K562 (cell line): ENCODE measurements at regions not wholly inside any gene's neighbourhood (a gene's known extent, or its start where the extent isn't known, plus 50 kb on each side); places are given as distances from the start of the nearest gene placed in this dataset.

Experiments
- ATAC-seq: fragments of 200-7000 bp; cut with Tn5 transposase; 3 replicates; pipeline ENCODE4 v1.9.1; 2020; ENCODE audit warnings: moderate library complexity
- BruUV-seq: library from RNA; stranded (reverse); fragments of 400-500 nt; replicated peaks from 2 replicates; lab custom pipeline; 2021; lab: Mats Ljungman, UMichigan
- CTCF ChIA-PET: fragments of 300-600 bp; formaldehyde crosslinking; extraction: SDS; loops from one replicate; lab custom pipeline; 2021; ENCODE audit warnings: low intra/inter-chr PET ratio; lab: Yijun Ruan, JAX
- POLR2A ChIA-PET: fragments of 300-600, 350-650 bp; sonication (Branson Sonifier 250); formaldehyde crosslinking; extraction: SDS; loops from one replicate; lab custom pipeline; 2021; ENCODE audit warnings: antibody characterized with exemption, inconsistent platforms; lab: Yijun Ruan, JAX
- DNase-seq, 4 experiments: peaks; one replicate each; pipeline versions ENCODE4 v3.0.0 to v3.0.0-alpha.2; 2011 to 2018; ENCODE audit warnings: low spot score in 3 of 4, mixed read lengths in 3 of 4; ENCODE audit errors: extremely low read depth in 1 of 4
- FAIRE-seq: peaks from 2 replicates; lab custom pipeline; 2011; peaks lifted over from hg19 to GRCh38; lab: Jason Lieb, UNC
- H2AFZ ChIP-seq: 2 replicates; pipeline ENCODE4 v1.6.0; 2011; ENCODE audit warnings: low read depth, low read length, control low read depth, inconsistent platforms
- H3K27ac ChIP-seq: fragments of 200-600 bp; 3 replicates; pipeline ENCODE4 v1.8.0; 2011; ENCODE audit warnings: low read depth, mild to moderate bottlenecking, control low read depth, inconsistent platforms, low read length, moderate library complexity, mixed read lengths; ENCODE audit errors: extremely low read depth
- H3K27me3 ChIP-seq, 2 experiments: fragments of 300-600 bp in 1 of 2; 2 replicates in 1 of 2; 3 replicates in 1 of 2; pipeline versions ENCODE4 v1.6.0 to v1.8.0; 2011; ENCODE audit warnings: inconsistent platforms in 2 of 2, low read length in 2 of 2, mild to moderate bottlenecking in 1 of 2, mixed read lengths in 1 of 2, moderate library complexity in 1 of 2; ENCODE audit not compliant: control insufficient read depth in 2 of 2, insufficient read depth in 2 of 2
- H3K36me3 ChIP-seq: fragments of 300-600 bp; 3 replicates; pipeline ENCODE4 v1.8.0; 2011; ENCODE audit warnings: mild to moderate bottlenecking, low read length, inconsistent platforms; ENCODE audit not compliant: control insufficient read depth, insufficient read depth
- H3K4me1 ChIP-seq, 2 experiments: fragments of 200-600 bp in 1 of 2; replicated peaks in 1 of 2; 2 replicates in 1 of 2; 3 replicates in 1 of 2; pipeline versions ENCODE4 v1.5.1 to v1.8.0; 2011; ENCODE audit warnings: inconsistent platforms in 2 of 2, low read length in 2 of 2, mild to moderate bottlenecking in 1 of 2, mixed read lengths in 1 of 2, moderate library complexity in 1 of 2; ENCODE audit not compliant: control insufficient read depth in 2 of 2, insufficient read depth in 2 of 2
- H3K4me2 ChIP-seq: 2 replicates; pipeline ENCODE4 v1.6.1; 2011; ENCODE audit warnings: low read length, control low read depth, inconsistent platforms, mixed read lengths; ENCODE audit not compliant: insufficient read depth
- H3K4me3 ChIP-seq: fragments of 200-600 bp; sonication (generic), shearing (Covaris generic); 2 replicates; pipeline ENCODE4 v1.5.1; 2016; ENCODE audit warnings: control low read depth, inconsistent platforms
- H3K79me2 ChIP-seq: fragments of 200-600 bp; 3 replicates; pipeline ENCODE4 v1.8.0; 2011; ENCODE audit warnings: low read length, inconsistent platforms; ENCODE audit not compliant: control insufficient read depth, insufficient read depth
- H3K9ac ChIP-seq, 2 experiments: 2 replicates each; pipeline versions ENCODE4 v1.6.0 to v1.6.1; 2011; ENCODE audit warnings: low read depth in 2 of 2, low read length in 2 of 2, control low read depth in 1 of 2, inconsistent platforms in 1 of 2, mild to moderate bottlenecking in 1 of 2, mixed read lengths in 1 of 2; ENCODE audit not compliant: insufficient read depth in 1 of 2
- H3K9me1 ChIP-seq: one replicate; pipeline ENCODE4 v1.6.0; 2011; ENCODE audit warnings: inconsistent platforms, mild to moderate bottlenecking, low read length, moderate library complexity; ENCODE audit not compliant: control insufficient read depth, insufficient read depth
- H3K9me3 ChIP-seq: replicated peaks from 2 replicates; pipeline ENCODE4 v1.5.1; 2011; ENCODE audit warnings: low read depth, low read length, inconsistent platforms; ENCODE audit not compliant: control insufficient read depth, insufficient read depth
- H4K20me1 ChIP-seq: replicated peaks from 2 replicates; pipeline ENCODE4 v1.6.1; 2011; ENCODE audit warnings: low read length, inconsistent platforms, mixed read lengths; ENCODE audit not compliant: control insufficient read depth, insufficient read depth
- CBX1 ChIP-seq: sonication (generic); IDR thresholded peaks from 2 replicates; pipeline ENCODE4 v1.6.1; 2016; ENCODE audit warnings: antibody characterized with exemption, low read depth, mild to moderate bottlenecking
- ELF2 ChIP-seq: fragments of 250-450 bp; sonication (Bioruptor Pico); IDR thresholded peaks from 2 replicates; pipeline ENCODE4 v1.5.0; 2021; ENCODE audit warnings: mild to moderate bottlenecking
- JUND ChIP-seq, 2 experiments: IDR thresholded peaks; 2 replicates in 1 of 2; 3 replicates in 1 of 2; pipeline ENCODE4 v1.6.1; 2011; ENCODE audit warnings: borderline replicate concordance in 2 of 2, low read depth in 2 of 2, low read length in 2 of 2, improper control_type of control experiment in 1 of 2, missing biosample characterization in 1 of 2, missing genetic modification characterization in 1 of 2, missing genetic modification reagents in 1 of 2
- KLF13 ChIP-seq: fragments of 450-650 bp; IDR thresholded peaks from 2 replicates; pipeline ENCODE4 v1.6.1; 2016; ENCODE audit warnings: missing genetic modification characterization, low read depth, mild to moderate bottlenecking, missing compliant biosample characterization, moderate library complexity, borderline replicate concordance
- PTRF ChIP-seq: fragments of 450-650 bp; IDR thresholded peaks from 2 replicates; pipeline ENCODE4 v1.6.1; 2016; ENCODE audit warnings: mild to moderate bottlenecking, missing genetic modification characterization, missing compliant biosample characterization
- RBM39 ChIP-seq: fragments of 200-400 bp; formaldehyde crosslinking; optimal IDR thresholded peaks from 2 replicates; pipeline ENCODE3; 2018; ENCODE audit warnings: low read depth, low read length
- U2AF1 ChIP-seq: fragments of 200-400 bp; formaldehyde crosslinking; optimal IDR thresholded peaks from 2 replicates; pipeline ENCODE3; 2017; ENCODE audit warnings: mild to moderate bottlenecking, low read depth, low read length, moderate library complexity
- XRCC5 ChIP-seq: fragments of 200-400 bp; formaldehyde crosslinking; IDR thresholded peaks from 2 replicates; pipeline ENCODE4 v1.6.1; 2017; ENCODE audit warnings: low read depth, mild to moderate bottlenecking, low read length
- WGBS: fragments of 100-300 bp; shearing (Covaris generic); methylation state at CpG from one replicate; pipeline ENCODE4 v1.1.6; 2016; ENCODE audit warnings: low coverage, mixed read lengths; ENCODE audit not compliant: insufficient coverage; ENCODE audit errors: missing lambda C conversion rate; 5-methylcytosine and 5-hydroxymethylcytosine counted together
- in situ Hi-C: fragments of 300-500 bp; cut with MboI; formaldehyde crosslinking; loops from 4 replicates; pipeline ENCODE4 v1.15.0; 2018; ENCODE audit warnings: inconsistent platforms, mixed read lengths
- intact Hi-C: fragments of 100-400 bp; cut with micrococcal nuclease; formaldehyde crosslinking; loops from 2 replicates; pipeline ENCODE4 v1.14.2; 2022
- TF ChIP-seq, protein P1 (sequence below), 2 experiments: fragments of 150-350 bp in 1 of 2; IDR thresholded peaks; 2 replicates each; pipeline ENCODE4 v1.6.1; 2012 to 2016; ENCODE audit warnings: low read depth in 2 of 2, low read length in 2 of 2, mild to moderate bottlenecking in 1 of 2, moderate library complexity in 1 of 2
- TF ChIP-seq, protein P2 (sequence below): fragments of 150-350 bp; conservative IDR thresholded peaks from 2 replicates; pipeline ENCODE4 v1.6.1; 2014; ENCODE audit warnings: low read length

DNA sequence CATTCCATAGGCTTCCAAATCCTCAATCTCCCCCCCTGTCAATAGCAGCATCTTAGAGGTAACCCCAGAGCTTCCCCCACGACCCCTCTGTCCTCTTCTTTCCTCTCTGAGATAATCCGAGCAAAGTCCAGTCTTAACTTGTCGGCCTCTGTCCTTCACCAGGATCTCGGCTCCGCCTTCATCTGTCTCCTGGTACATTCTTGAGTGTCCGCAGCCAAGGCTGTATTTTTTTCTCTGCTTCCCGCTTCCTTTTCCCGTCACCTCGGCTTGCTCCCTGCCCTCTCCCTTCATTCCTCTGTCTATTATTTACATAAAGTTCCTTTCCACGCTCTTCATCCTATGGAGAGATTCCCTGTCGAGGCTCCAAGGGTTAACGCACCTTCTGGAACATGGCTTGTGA is 153.9 kb upstream of the GSC start:
- in situ Hi-C loops, result no loop called here
- Histone ChIP-seq H3K9me3 (no peaks in the 10 kb centered on the region), H3K4me1 (no peaks in the 10 kb centered on the region), H3K36me3 (no peaks in the 10 kb centered on the region)
- no peak for TF ChIP-seq XRCC5
- no peak for TF ChIP-seq U2AF1
- no peak for TF ChIP-seq KLF13 (tag)
- no peak for TF ChIP-seq RBM39
- TF ChIP-seq, protein P1, sequence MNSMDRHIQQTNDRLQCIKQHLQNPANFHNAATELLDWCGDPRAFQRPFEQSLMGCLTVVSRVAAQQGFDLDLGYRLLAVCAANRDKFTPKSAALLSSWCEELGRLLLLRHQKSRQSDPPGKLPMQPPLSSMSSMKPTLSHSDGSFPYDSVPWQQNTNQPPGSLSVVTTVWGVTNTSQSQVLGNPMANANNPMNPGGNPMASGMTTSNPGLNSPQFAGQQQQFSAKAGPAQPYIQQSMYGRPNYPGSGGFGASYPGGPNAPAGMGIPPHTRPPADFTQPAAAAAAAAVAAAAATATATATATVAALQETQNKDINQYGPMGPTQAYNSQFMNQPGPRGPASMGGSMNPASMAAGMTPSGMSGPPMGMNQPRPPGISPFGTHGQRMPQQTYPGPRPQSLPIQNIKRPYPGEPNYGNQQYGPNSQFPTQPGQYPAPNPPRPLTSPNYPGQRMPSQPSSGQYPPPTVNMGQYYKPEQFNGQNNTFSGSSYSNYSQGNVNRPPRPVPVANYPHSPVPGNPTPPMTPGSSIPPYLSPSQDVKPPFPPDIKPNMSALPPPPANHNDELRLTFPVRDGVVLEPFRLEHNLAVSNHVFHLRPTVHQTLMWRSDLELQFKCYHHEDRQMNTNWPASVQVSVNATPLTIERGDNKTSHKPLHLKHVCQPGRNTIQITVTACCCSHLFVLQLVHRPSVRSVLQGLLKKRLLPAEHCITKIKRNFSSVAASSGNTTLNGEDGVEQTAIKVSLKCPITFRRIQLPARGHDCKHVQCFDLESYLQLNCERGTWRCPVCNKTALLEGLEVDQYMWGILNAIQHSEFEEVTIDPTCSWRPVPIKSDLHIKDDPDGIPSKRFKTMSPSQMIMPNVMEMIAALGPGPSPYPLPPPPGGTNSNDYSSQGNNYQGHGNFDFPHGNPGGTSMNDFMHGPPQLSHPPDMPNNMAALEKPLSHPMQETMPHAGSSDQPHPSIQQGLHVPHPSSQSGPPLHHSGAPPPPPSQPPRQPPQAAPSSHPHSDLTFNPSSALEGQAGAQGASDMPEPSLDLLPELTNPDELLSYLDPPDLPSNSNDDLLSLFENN (IDR thresholded peaks at IDR 0.05; ENCODE audit: low read depth in 2 of 2, low read length in 2 of 2), result no peak
- TF ChIP-seq JUND (IDR thresholded peaks at IDR 0.05; ENCODE audit: borderline replicate concordance, low read depth, low read length), result no peak
- no peak for TF ChIP-seq JUND (tag; IDR thresholded peaks at IDR 0.05; ENCODE audit: borderline replicate concordance, low read depth, low read length)
- no peak for TF ChIP-seq ELF2 (CRISPR knock-in tag)
- TF ChIP-seq PTRF (tag), result no peak
- TF ChIP-seq, protein P2, sequence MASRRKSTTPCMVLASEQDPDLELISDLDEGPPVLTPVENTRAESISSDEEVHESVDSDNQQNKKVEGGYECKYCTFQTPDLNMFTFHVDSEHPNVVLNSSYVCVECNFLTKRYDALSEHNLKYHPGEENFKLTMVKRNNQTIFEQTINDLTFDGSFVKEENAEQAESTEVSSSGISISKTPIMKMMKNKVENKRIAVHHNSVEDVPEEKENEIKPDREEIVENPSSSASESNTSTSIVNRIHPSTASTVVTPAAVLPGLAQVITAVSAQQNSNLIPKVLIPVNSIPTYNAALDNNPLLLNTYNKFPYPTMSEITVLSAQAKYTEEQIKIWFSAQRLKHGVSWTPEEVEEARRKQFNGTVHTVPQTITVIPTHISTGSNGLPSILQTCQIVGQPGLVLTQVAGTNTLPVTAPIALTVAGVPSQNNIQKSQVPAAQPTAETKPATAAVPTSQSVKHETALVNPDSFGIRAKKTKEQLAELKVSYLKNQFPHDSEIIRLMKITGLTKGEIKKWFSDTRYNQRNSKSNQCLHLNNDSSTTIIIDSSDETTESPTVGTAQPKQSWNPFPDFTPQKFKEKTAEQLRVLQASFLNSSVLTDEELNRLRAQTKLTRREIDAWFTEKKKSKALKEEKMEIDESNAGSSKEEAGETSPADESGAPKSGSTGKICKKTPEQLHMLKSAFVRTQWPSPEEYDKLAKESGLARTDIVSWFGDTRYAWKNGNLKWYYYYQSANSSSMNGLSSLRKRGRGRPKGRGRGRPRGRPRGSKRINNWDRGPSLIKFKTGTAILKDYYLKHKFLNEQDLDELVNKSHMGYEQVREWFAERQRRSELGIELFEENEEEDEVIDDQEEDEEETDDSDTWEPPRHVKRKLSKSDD, result no peak
- no peak for TF ChIP-seq CBX1
- TF ChIP-seq, all 486 proteins: peak for 0
- Histone ChIP-seq H4K20me1 (no peaks in the 10 kb centered on the region), H2AFZ (no peak overlapping the region), H3K9ac (no peak overlapping the region), H3K27ac (no peak overlapping the region), H3K4me2 (no peak overlapping the region), H3K79me2 (no peaks in the 10 kb centered on the region), H3K9me1 (no peaks in the 10 kb centered on the region), H3K27me3 (0 out of 5 replicates have a peak, but pooled peaks cover 0 to 3% of the 10 kb centered on the region in 2 experiments), H3K4me3 (no peak overlapping the region)
- ATAC-seq, result no peak
- no TSS peak for BruUV-seq
- ChIA-PET POLR2A (no interaction called here), CTCF (no interaction called here)
- FAIRE-seq, result no peak
- no peak for DNase-seq
- 12% methylated on average over 10 of the region's 12 CpGs for WGBS
- intact Hi-C loops, result no loop called here
